ENCODE measurements at regions not wholly inside any gene's neighbourhood (a gene's known extent, or its start where the extent isn't known, plus 50 kb on each side); places are given as distances from the start of the nearest gene placed in this dataset.
A peak's percentile ranks its signal among the peaks of the same experiment; 100 is the strongest.

DNA sequence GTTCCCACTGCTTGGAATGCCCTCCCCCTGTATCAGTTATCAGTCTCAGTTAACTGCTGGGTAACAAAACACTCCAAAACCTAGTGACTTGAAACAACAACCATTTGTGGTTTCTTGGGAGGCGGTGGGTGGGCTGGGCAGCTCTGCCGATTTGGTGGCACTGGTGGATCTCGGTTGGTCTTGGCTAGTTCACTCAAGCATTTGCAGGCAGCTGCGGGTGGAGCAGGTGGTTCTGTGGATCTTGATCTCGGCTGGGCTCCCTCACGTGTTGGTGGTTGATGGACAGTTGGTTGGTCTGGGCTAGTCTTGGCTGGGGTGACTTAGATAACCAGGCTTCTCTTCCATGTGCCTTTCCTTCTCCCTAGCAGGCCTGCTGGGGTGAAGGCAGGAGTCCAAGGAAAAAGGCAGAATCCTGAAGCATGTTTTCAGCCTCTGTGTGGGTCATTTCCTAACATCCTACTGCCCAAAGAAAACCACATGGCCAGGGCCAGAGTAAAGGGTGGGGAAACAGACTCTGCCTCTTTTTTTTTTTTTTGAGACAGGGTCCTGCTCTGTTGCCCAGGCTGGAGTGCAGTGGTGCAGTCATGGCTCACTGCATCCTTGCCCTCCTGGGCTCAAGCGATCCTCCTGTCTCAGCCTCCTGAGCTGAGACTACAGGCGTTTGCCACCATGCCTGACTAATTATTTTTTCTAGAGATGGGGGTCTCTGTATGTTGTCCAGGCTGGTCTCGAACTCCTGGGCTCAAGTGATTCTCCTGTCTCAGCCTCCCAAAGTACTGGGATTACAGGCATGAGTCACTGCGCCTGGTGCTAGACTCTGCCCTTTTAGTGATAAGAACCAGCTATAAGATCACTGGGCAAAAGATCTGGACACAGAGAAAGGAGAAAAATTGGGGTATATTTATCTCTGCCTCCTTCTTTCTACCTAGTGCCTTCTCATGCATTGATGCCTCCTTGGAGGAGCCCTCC, 183.7 kb downstream of the RGS3 start:
- peak; percentile 46 for DNase-seq (ENCODE audit: low spot score)

DNA sequence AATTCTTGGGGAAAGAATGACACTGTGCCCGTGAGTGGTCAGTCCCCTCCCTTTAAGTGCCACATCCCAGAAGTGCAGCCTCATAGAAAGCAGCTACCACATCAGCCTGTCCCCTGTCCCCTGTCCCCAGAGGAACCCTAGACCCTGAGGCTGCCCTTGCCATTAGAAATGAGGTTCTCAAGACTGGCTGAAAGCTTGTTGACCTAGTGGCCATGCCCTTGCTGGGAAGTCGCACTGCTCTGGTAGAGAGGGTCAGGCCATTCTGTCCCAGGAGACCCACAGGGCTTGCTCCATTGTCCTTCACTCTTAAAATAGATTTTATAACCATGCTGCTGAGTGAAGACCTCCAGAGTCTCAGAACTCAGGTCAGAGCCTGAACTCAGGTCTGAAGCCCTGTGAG, 184.5 kb downstream of the RGS3 start:
- DNase-seq (ENCODE audit: low spot score), result no peak

DNA sequence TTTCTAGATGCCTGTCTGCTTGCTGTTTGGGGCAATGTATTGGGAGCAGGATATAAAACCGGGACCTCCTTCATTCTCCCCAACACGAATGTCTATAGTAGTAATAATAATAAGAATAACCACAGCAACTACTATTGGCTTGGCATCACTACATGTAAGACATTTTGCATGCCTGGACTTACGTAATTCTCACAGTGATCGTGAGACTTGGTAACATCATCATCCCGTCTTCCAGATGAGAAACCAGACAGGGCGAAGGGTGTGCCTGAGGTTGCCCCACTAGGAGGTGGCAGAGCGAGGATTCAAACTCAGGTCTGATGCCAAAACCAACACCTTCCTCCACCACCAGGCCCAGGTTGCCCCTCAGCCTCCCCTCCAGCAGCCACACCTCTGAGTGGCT, 185.1 kb downstream of the RGS3 start:
- DNase-seq (ENCODE audit: low spot score), result peak; percentile 39

DNA sequence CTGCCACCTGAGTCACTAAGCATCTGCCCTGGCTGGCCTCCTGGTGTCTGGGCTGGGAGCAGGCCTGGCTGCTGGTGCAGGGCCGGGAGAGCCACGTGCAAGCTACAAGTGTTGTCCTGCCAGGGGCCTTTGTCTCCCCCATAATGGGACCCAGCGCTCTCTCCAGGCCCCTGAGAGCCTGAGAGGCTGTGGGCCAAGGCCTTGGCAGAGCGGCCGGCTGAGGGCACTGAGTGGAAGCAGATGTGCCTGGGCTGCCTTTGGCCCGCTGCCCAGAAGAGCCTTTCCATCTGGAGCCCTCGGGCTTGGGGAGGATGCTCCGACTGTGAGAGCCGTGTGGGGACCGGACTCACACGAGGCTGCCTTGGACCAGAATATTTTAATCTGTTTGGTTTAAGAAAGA, 185.5 kb downstream of the RGS3 start:
- DNase-seq (ENCODE audit: low spot score), result peak; percentile 70

DNA sequence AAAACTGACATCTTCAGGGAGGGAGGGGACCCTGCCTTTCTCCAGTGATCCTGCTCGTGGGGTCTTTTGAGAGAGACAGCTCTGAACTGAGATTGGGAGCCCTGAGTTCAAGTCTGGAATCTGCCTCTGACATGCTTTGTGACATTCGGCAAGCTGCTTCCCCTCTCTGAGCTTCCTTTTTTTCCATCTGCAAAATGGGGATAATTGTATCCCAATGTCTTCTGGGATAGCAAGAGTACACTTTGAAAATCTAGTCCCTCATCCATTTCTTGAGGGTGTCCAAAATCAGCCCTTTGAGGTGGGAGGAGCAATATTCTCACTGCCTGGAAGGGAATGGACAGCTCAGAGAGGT, 186.3 kb downstream of the RGS3 start:
- no peak for DNase-seq (ENCODE audit: low spot score)

DNA sequence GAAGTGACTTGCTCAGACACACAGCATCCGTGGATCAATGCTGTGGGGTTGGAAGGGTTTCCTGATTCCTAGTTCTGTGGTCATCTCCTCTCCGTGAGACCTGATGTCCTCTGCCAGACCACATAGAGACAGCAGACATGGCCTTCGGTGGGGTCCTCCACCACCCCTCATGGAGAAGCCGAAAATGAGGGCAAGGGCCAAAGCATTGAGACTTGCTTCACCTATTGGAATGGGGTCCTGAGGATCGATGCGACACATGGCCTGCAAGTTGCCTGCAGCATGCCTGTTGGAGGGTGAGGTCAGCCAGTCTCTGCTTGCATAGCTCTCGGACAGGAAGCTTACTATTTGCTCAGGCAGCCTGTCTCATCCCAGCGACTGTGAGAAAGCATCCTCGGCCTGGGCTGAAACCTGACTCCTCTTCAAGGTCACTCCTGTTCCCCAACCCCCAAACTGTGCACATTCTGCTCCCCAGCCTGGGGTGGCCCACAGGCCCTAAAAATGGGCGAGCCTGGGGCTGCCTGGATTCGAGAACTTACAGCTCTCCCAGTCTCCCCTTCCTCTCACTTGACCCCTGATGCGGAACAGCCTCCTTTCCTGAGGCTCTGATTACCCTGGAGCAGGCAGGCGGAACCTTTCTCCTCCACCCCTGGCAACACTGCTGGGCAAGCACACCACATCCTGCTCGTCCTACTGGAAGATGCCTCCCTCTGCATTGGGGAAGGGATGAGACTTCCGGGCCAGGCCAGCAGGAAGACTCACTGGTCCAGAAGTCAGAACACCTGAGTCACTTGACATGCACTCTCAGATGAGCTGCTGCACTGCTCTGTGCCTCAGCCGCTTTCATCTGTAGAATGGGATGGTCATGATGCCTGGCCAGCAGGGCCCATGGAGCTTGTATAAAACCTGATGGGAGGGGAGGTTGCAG, 186.9 kb downstream of the RGS3 start:
- DNase-seq (ENCODE audit: low spot score), result peak; percentile 51

DNA sequence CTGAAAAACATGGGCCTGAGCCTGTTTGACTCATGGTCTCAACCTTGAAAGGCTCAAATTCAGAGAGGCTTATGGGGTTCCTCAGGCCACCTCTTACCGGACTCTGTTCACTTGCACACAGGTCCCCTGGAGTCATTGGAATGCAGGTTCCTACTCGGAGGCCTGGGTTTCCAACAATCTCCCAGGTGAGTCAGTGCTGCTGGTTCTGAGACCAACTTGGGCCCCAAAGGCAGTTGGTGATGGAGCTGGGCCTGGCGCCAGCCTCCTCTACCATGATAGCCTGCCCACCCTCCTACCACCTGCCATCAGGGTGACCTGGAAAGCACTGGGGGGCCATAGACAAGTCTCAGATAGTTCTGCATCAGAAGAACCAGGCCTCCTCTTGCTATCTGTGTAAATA, 188.4 kb downstream of the RGS3 start:
- no peak for DNase-seq (ENCODE audit: low spot score)

DNA sequence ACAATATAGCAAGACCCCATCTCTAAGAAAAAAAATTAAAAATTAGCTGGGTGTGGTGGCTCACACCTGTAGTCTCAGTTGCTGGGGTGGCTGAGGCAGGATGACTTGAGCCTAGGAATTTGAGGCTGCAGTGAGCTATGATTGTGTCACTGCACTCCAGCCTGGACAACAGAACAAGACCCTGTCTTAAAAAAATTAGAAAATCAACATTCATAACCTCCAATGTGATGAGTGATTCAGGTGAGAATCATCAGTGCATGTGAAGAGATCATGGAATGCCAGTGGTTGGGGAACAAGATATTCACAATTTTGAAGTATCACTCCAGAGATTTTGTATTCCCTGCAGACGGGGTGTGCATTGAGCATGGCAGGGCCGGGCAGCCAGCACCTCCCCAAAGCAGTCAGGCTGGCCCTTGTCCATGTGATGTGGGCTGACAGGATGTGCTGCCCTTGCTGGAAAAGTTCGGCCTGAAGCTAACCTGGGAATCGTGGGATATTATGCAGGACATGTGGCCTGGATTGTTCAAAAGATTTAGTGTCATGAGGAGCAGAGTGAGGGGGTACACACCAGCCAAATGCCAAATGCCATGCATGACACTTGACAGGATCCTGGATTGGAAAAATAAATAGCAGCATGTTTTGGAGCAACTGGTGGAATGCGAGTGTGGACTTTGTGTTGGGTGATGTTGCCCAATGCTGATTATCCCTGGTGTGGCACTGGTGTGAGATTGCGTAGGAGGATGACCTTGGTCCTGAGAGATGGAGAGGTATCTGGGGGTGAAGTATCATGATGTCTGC, 189.0 kb downstream of the RGS3 start:
- DNase-seq (ENCODE audit: low spot score), result no peak

DNA sequence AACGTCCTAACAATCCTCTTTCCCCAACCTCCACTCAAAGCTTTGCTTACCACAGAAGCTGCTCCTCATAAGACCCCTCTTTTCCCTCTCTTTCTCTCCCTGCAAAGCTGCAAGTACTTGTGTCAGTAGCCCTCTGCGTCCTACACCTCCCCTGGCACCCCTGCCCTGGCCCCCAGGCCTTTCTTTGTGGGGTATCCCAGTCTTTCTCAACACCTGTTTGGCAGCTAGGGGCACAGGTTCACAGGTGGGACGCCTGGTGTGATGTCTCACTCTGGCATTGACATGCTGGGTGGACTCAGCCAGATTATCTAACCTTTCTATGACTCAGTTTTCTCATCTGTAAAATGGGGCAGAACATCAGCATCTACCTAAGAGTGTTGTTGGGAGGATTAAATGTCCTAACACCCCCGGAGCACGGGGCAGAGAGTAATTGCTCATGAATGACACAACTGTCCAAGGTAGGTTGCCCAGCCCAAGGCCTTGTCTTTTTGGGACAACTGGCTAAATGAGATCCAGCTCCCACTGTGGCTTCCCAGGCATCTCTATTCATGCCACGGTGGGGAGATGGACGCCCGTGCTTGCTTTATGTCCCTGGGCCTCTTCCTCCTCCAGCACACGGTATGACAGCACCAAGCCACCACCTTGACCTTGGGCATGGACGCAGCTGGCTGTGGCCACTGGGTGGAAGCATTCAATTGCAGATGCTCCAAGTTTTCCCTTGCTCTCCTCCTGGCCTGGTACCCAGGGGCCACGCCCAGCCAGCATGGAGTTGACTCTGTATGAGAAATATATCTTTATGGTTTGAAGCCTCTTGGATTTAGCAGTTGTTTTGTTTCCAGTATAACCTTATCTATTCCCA, 190.4 kb downstream of the RGS3 start:
- DNase-seq (ENCODE audit: low spot score), result no peak

DNA sequence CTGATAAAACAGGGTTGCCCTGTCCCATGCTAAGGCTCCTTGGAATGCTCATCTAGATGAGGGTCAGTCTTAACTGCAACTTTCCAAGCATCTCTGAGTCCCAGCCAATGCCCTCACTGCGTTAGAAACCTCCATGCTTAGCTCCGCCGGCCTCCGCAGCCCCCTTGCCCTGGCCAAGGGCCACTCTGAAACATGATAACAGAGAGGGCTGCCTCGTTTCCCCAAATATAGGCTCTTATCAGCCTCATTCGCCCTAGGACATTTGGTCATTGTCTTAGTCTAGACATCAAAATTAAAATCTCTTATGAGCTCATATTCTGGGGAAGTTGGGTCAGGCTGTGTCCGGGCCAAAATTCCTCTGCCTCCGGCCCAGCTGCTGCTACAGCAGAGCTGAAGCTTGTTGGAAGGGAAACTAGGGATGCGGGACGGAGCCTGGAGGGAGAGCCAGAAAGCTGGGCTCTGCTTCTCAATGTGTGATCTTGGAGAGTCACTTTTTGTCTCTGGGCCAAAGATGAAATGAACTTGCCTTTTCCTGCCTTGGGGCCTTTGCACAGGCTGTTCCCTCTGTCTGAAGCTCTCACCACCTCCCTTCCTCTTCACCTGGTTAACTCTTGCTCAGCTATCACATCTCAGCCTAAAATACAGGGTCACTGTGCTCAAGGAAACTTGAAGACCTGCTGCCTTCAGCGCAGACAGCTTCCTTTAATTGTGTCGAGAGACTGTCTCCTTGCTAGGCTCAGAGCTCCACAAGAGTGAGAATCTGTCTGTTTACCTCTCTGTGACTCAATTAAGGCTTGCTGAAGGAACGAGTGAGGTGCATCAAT, 191.3 kb downstream of the RGS3 start:
- peak; percentile 45 for DNase-seq (ENCODE audit: low spot score)

DNA sequence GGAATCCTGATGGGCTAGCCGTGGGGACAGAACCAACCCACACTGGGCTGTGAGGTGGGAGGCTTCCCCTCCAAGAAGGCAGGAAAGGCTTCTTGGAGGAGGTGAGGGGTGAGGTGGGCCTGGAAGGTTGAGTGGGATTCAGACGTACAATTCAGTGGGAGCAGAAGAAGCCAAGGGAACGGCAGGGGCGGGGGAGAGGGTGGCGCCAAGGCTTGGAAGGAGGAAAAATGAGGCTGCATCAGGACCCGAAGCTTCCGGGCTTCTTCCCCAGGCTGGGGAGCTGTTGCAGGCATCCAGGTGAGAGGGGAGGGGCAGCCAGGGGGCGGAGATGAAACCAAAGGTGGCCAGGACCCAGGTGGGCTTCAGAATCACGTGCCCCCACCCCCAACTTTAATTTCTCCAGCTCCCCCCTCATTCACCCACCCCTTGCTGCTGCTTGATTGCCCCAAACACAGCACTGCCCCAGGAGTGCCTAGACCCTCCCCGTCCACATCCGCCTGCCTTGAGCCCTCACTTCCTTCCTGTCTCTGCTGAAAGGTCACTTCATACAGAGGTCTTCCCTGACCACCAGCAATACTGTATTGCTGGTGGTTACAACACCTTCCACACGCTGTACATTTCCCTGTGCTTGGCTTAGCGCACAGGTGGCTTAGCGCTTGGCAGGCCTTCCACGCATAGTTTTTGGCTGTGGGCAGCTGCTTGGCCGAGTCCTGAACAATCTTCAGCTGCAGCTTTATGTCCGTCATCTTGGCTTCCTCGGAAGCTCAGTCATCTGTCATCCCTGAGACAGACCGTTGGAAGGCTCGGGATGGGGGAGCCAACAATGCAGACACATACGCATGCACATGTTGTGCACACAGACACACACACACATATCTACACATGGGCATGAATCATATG, 193.5 kb downstream of the RGS3 start:
- no peak for DNase-seq (ENCODE audit: low spot score)

DNA sequence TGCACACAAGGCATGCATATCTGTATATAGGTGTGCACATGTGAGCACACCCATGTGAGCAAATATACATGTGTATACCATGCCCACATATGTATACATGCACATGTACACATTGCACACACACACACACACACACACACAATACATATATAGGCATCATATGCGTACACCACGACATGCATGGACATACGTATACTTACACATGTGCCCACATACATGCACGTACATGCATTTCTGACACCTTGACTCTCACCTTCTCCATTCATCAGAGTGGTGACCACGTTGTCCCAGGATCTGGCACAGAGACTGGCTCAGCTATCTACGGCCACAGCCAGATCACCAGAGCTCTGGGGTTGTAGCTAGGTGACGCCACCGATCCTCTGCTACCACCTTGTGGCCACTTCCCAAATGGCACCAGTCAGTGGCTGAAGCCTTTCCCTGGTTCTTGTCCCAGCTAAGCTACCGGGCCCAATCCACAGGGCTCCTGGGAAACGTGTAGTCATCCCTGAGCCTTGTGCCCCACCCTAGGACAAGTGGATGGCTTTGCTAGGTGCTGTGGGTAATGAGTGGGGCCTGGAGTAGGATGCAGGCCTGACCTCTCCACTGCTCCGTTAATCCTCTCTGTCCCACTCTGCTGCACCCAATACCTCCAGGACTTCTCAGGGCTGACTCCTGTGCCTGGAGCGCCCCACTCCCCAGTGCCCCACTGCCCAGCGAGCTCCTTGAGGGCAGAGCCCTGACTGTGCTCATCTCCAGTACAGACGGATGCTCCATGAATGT, 194.4 kb downstream of the RGS3 start:
- peak; percentile 92 for DNase-seq (ENCODE audit: low spot score)

DNA sequence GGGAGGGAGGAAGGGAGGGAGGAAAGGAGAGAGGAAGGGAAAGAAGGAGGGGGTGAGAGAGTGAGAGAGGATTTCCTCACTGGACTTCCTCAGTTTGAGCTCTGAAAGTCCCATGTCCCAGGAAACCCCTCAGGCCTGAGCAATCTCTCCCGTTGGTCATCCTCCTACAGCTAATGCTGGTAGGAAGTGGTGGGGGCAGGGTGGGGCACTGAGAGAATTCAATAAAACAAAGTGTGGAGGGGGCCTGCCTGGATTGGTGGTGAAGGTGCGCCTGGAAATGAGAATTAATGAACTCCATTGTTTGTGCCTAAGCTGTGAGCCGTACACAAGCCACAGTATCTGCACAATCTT, 195.0 kb downstream of the RGS3 start:
- no peak for DNase-seq (ENCODE audit: low spot score)

DNA sequence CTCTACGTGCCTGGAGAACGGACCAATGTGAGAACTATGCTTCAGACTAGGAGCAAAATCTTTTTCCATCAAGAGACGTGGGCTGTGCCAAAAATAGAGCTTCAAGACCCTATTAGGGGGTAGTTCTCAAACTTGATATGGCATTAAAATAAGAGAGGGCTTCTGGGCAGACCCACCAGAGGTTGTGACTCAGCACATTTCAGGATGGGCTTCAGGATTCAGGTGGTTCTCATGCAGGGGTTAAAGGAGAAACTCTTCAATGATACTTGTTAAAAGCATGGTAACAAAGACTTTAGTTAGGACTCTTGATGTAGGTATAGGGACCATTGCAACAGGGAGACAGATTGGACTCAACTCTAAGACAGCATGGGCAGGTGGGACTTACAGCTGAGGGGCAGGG, 195.5 kb downstream of the RGS3 start:
- no peak for DNase-seq (ENCODE audit: low spot score)

DNA sequence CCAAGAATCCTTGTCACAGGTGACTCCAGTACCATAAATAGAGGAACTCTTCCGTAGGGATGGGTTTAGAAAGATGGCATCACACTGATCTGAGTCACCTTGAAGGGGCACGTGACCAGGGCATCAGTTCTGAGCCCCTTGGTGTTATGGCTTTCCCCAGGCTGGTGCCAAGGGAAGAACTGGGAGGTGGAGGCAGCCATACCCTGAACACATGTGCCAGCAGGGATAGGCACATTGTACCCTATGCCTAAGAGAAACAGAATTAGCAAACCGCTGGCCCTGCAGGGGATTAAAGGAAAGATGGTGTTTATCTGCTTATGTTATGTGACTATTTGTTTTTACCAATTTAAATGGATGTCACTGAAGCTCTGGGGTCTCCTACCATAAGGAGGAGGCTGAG, 196.2 kb downstream of the RGS3 start:
- no peak for DNase-seq (ENCODE audit: low spot score)

DNA sequence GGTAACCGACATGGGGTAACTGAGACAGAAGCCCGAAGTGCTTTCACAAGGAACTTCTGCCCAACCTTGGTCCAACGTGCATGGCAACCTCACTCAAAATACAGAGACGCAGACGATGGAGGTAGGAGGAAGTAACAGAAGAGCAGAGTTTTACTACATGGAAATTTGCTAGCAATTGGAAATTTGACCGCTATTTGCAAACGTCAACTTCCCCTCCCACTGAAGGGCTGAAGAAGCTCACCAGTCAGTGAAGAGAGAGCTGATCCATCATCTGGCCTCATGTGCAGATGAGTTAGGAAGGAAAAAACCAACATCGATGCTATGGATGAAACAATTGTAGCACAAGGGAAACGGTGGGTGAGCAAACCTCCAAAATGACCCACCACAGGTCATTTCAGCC, 196.7 kb downstream of the RGS3 start:
- DNase-seq (ENCODE audit: low spot score), result no peak

DNA sequence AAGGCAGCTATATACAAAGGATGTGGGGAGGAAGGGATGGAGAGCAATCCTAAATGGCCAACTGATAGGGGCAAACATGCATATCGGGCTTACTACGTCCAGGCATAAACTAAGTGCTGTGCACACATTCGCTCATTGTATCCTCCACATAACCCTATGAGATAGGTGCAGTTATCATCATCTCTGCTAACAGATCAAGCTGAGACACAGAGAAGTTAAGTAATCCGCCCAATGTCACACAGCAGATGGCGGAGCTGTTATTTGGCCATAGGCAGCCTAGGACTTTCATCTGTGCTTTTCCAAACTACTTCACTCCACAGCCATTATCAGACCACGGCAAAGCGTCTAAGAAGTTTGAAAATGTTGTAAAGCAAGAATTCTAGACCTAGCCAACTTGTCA, 197.5 kb downstream of the RGS3 start:
- DNase-seq (ENCODE audit: low spot score), result no peak

DNA sequence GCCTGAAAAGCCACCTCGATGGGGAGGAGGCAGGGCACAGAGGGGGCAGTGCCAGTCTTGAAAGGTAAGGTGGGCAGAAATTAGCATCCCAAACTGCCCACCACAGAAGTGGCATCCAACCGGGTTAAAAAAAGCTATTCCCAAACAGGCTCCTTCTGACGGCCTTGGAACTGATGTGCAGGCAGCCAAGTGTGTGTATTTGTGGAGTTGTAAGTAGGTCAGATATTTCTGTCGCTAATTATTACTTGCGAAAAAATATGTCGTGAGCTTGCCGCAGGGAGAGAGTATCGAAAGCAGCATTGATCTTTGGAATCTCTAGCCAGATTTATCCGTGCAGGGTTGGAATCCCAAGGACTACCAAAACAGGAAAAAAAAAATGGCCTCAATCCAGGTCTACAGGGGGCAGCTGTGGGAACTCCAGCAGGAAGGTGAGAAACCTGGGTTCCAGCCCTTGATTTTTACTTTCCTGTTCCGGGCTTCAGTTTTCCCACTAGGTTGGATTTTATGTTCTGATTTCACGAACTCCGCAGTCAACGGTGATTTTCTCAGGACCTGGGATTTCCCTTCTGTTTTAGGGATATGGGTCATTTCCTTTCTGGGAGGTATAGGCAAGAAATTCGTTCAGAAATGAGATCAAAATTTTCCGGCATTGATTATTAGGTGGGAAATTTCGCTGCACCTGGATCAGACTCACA, 200.8 kb downstream of the RGS3 start:
- DNase-seq (ENCODE audit: low spot score), result no peak
